ENCODE measurements at regions not wholly inside any gene's neighbourhood (a gene's known extent, or its start where the extent isn't known, plus 50 kb on each side); places are given as distances from the start of the nearest gene placed in this dataset.
"Not testable (repeated sequence)": the region's sequence is repeated elsewhere in the genome, so short reads cannot be mapped to it uniquely, and the experiment has no call there.

- no peak for DNase-seq (ENCODE audit: low read depth, low spot score)
Observed at GRCh38 chr11:22567759-22568158, 57.9 kb downstream of the FANCF start.

- DNase-seq (ENCODE audit: low read depth, low spot score): no peak
Observed at GRCh38 chr11:22566293-22566692, 59.3 kb downstream of the FANCF start.

GRCh38 chr11:22561283-22561682, 64.3 kb downstream of the FANCF start:
- no peak for DNase-seq (ENCODE audit: low read depth, low spot score)

- DNase-seq (ENCODE audit: low read depth, low spot score): no peak
Observed at GRCh38 chr11:22559416-22559815, 66.2 kb downstream of the FANCF start.

- peak; percentile 55 for DNase-seq (ENCODE audit: low read depth, low spot score)
Observed at GRCh38 chr11:22558664-22559063, 67.0 kb downstream of the FANCF start.

GRCh38 chr11:22556381-22556780, 69.2 kb downstream of the FANCF start:
- DNase-seq (ENCODE audit: low read depth, low spot score): no peak

GRCh38 chr11:22555881-22556280, 69.7 kb downstream of the FANCF start:
- peak; percentile 51 for DNase-seq (ENCODE audit: low read depth, low spot score)

- no peak for DNase-seq (ENCODE audit: low read depth, low spot score)
Observed at GRCh38 chr11:22554221-22554620, 71.4 kb downstream of the FANCF start.

GRCh38 chr11:22552885-22553284, 72.7 kb downstream of the FANCF start:
- DNase-seq (ENCODE audit: low read depth, low spot score): no peak

GRCh38 chr11:22546746-22547145, 78.9 kb downstream of the FANCF start:
- no peak for DNase-seq (ENCODE audit: low read depth, low spot score)

GRCh38 chr11:22543261-22543660, 82.4 kb downstream of the FANCF start:
- no peak for DNase-seq (ENCODE audit: low read depth, low spot score)

- DNase-seq (ENCODE audit: low read depth, low spot score): peak; percentile 56
Observed at GRCh38 chr11:22539821-22540256, 85.8 kb downstream of the FANCF start.

- DNase-seq (ENCODE audit: low read depth, low spot score): peak; percentile 21
Observed at GRCh38 chr11:22536071-22536470, 89.6 kb downstream of the FANCF start.

GRCh38 chr11:22528612-22529429, 96.8 kb downstream of the FANCF start:
- not testable (repeated sequence) for DNase-seq (ENCODE audit: low read depth, low spot score)

- no peak for DNase-seq (ENCODE audit: low read depth, low spot score)
Observed at GRCh38 chr11:22522225-22522624, 103.4 kb downstream of the FANCF start.

- DNase-seq (ENCODE audit: low read depth, low spot score): peak; percentile 86
Observed at GRCh38 chr11:22521226-22521625, 104.4 kb downstream of the FANCF start.

- DNase-seq (ENCODE audit: low read depth, low spot score): peak; percentile 49
Observed at GRCh38 chr11:22520521-22520920, 105.1 kb downstream of the FANCF start.

- DNase-seq (ENCODE audit: low read depth, low spot score): not testable (repeated sequence)
Observed at GRCh38 chr11:22518344-22518743, 107.3 kb downstream of the FANCF start.

- no peak for DNase-seq (ENCODE audit: low read depth, low spot score)
Observed at GRCh38 chr11:22516111-22516510, 109.5 kb downstream of the FANCF start.

GRCh38 chr11:22512457-22512856, 113.2 kb downstream of the FANCF start:
- DNase-seq (ENCODE audit: low read depth, low spot score): peak; percentile 50

- DNase-seq (ENCODE audit: low read depth, low spot score): peak; percentile 26
Observed at GRCh38 chr11:22510741-22511140, 114.9 kb downstream of the FANCF start.

GRCh38 chr11:22510010-22510409, 115.6 kb downstream of the FANCF start:
- DNase-seq (ENCODE audit: low read depth, low spot score): no peak

GRCh38 chr11:22508665-22509064, 117.0 kb downstream of the FANCF start:
- no peak for DNase-seq (ENCODE audit: low read depth, low spot score)

GRCh38 chr11:22497474-22497873, 128.1 kb downstream of the FANCF start:
- DNase-seq (ENCODE audit: low read depth, low spot score): no peak

Data from astrocyte of the hippocampus (primary cell).